IPS-18c (cell line): ENCODE measurements at regions not wholly inside any gene's neighbourhood (a gene's known extent, or its start where the extent isn't known, plus 50 kb on each side); places are given as distances from the start of the nearest gene placed in this dataset.

Source experiments
- H3K4me3 ChIP-seq: 2 replicates; pipeline ENCODE4 v1.7.0; 2013; ENCODE audit warnings: low read depth, mild to moderate bottlenecking, low read length, moderate library complexity; ENCODE audit not compliant: insufficient read depth
- H3K9me3 ChIP-seq: one replicate; pipeline ENCODE4 v1.6.1; 2013; ENCODE audit warnings: mild to moderate bottlenecking, low read length, moderate library complexity; ENCODE audit not compliant: control insufficient read depth, insufficient read depth

GRCh38 chr13:105340061-105340606 lies 1195.3 kb downstream of the EFNB2 start:
- Histone ChIP-seq H3K4me3 (no peak overlapping the region), H3K9me3 (no peaks in the 10 kb centered on the region)

GRCh38 chr13:105338773-105339172 lies 1196.7 kb downstream of the EFNB2 start:
- Histone ChIP-seq H3K4me3 (no peak overlapping the region), H3K9me3 (no peaks in the 10 kb centered on the region)

- Histone ChIP-seq H3K4me3 (no peak overlapping the region), H3K9me3 (no peaks in the 10 kb centered on the region)
Measured at GRCh38 chr13:105338006-105338405, 1197.5 kb downstream of the EFNB2 start.

GRCh38 chr13:105336706-105337576 lies 1198.5 kb downstream of the EFNB2 start:
- Histone ChIP-seq H3K4me3 (no peak overlapping the region), H3K9me3 (no peaks in the 10 kb centered on the region)

GRCh38 chr13:105334211-105334610 lies 1201.3 kb downstream of the EFNB2 start:
- no peaks in the 10 kb centered on the region for H3K9me3 ChIP-seq
- no peak overlapping the region for H3K4me3 ChIP-seq

- no peak overlapping the region for H3K4me3 ChIP-seq
Measured at GRCh38 chr13:105333416-105333815, 1202.0 kb downstream of the EFNB2 start.

GRCh38 chr13:105329359-105329758 lies 1206.1 kb downstream of the EFNB2 start:
- Histone ChIP-seq H3K4me3 (no peak overlapping the region), H3K9me3 (no peaks in the 10 kb centered on the region)

More at GRCh38 chr13:105333416-105333815, 1202.0 kb downstream of the EFNB2 start:
- no peaks in the 10 kb centered on the region for H3K9me3 ChIP-seq

GRCh38 chr13:105328212-105328611 lies 1207.2 kb downstream of the EFNB2 start:
- Histone ChIP-seq H3K9me3 (no peaks in the 10 kb centered on the region), H3K4me3 (no peak overlapping the region)

GRCh38 chr13:105327581-105328126 lies 1207.8 kb downstream of the EFNB2 start:
- Histone ChIP-seq H3K4me3 (no peak overlapping the region), H3K9me3 (no peaks in the 10 kb centered on the region)

GRCh38 chr13:105319875-105320274 lies 1215.6 kb downstream of the EFNB2 start:
- no peak overlapping the region for H3K4me3 ChIP-seq

GRCh38 chr13:105316731-105317130 lies 1218.7 kb downstream of the EFNB2 start:
- Histone ChIP-seq H3K9me3 (no peaks in the 10 kb centered on the region), H3K4me3 (no peak overlapping the region)

More at GRCh38 chr13:105319875-105320274, 1215.6 kb downstream of the EFNB2 start:
- H3K9me3 ChIP-seq = no peaks in the 10 kb centered on the region

- Histone ChIP-seq H3K4me3 (no peak overlapping the region), H3K9me3 (no peaks in the 10 kb centered on the region)
Measured at GRCh38 chr13:105312906-105313305, 1222.6 kb downstream of the EFNB2 start.

- no peak overlapping the region for H3K4me3 ChIP-seq
Measured at GRCh38 chr13:105311094-105311493, 1224.4 kb downstream of the EFNB2 start.

GRCh38 chr13:105307776-105308175 lies 1227.7 kb downstream of the EFNB2 start:
- H3K9me3 ChIP-seq = no peaks in the 10 kb centered on the region
- no peak overlapping the region for H3K4me3 ChIP-seq

More at GRCh38 chr13:105311094-105311493, 1224.4 kb downstream of the EFNB2 start:
- H3K9me3 ChIP-seq = no peaks in the 10 kb centered on the region

- Histone ChIP-seq H3K9me3 (no peaks in the 10 kb centered on the region), H3K4me3 (no peak overlapping the region)
Measured at GRCh38 chr13:105297839-105298238, 1237.6 kb downstream of the EFNB2 start.

GRCh38 chr13:105291987-105292386 lies 1243.5 kb downstream of the EFNB2 start:
- no peaks in the 10 kb centered on the region for H3K9me3 ChIP-seq
- H3K4me3 ChIP-seq = no peak overlapping the region

GRCh38 chr13:105290596-105290995 lies 1244.9 kb downstream of the EFNB2 start:
- no peaks in the 10 kb centered on the region for H3K9me3 ChIP-seq
- no peak overlapping the region for H3K4me3 ChIP-seq

GRCh38 chr13:105285526-105285925 lies 1249.9 kb downstream of the EFNB2 start:
- no peak overlapping the region for H3K4me3 ChIP-seq
- H3K9me3 ChIP-seq = no peaks in the 10 kb centered on the region
